Ovary (tissue), 7 donors: ENCODE measurements at regions not wholly inside any gene's neighbourhood (a gene's known extent, or its start where the extent isn't known, plus 50 kb on each side); places are given as distances from the start of the nearest gene placed in this dataset.

ENCODE experiments used
- DNase-seq, 5 donors: peaks; one replicate each; pipeline ENCODE4 v3.0.0-alpha.2; 2019 to 2020
- H3K27ac ChIP-seq, 2 donors: fragments of 200-600 bp; one replicate each; pipeline versions ENCODE4 v1.5.1 to v1.8.0; 2019 to 2022
- H3K27me3 ChIP-seq: fragments of 200-600 bp; one replicate; pipeline ENCODE4 v1.8.0; 2022
- H3K36me3 ChIP-seq: fragments of 200-600 bp; sonication (generic); one replicate; pipeline ENCODE4 v1.5.1; 2019
- H3K4me1 ChIP-seq: one replicate; pipeline ENCODE4 v1.8.1; 2013; ENCODE audit warnings: mild to moderate bottlenecking, moderate library complexity; ENCODE audit not compliant: insufficient read depth
- H3K4me3 ChIP-seq: fragments of 200-600 bp; sonication (generic); one replicate; pipeline ENCODE4 v1.5.1; 2017
- H3K9me3 ChIP-seq, 2 donors: fragments of 200-600 bp in 1 of 2; sonication (generic) in 1 of 2; one replicate each; pipeline versions ENCODE4 v1.5.1 to v1.8.1; 2013 to 2019; ENCODE audit warnings: mild to moderate bottlenecking in 1 of 2, moderate library complexity in 1 of 2
- EP300 ChIP-seq: sonication (generic); formaldehyde crosslinking; IDR thresholded peaks from one replicate; pipeline ENCODE4 v1.6.1; 2017; ENCODE audit warnings: antibody characterized with exemption
- POLR2A ChIP-seq: fragments of 450-650 bp; IDR thresholded peaks from one replicate; pipeline ENCODE4 v1.6.1; 2017; ENCODE audit warnings: antibody characterized with exemption, mild to moderate bottlenecking, moderate library complexity
- WGBS, 3 donors: extraction: QIAGEN DNeasy Blood & Tissue Kit in 1 of 3; methylation state at CpG; one replicate each; pipeline versions ENCODE4 v1.1.5 to v1.1.7; 2013 to 2017; 5-methylcytosine and 5-hydroxymethylcytosine counted together
- intact Hi-C, 4 donors: fragments of 100-400 bp; cut with DNase I; formaldehyde crosslinking; loops; one replicate each; pipeline versions ENCODE4 v1.11.0 to v1.15.1; 2022 to 2023
- TF ChIP-seq, protein P1 (sequence below), 3 donors: fragments of 450-650 bp in 2 of 3; fragments of 200-600 bp in 1 of 3; IDR thresholded peaks; one replicate each; pipeline versions ENCODE4 v1.5.1 to v1.8.0; 2016 to 2022; ENCODE audit warnings: antibody characterized with exemption in 3 of 3, mild to moderate bottlenecking in 1 of 3
- donor health status: DM: no; HTN: no; CAD: no; lungs with moderate emphysema.
- donor health status: DM: no; HTN: no; CAD: no.
- donor health status: Bipolar disorder and iron deficiency.
- donor health status: DM: no; HTN: no; CAD: no.
- donor health status: DM: yes; HTN: yes; CAD: no.

GRCh38 chr20:51939259-51939585 lies 136.9 kb upstream of the SALL4 start:
- H3K36me3 ChIP-seq: no peaks in the 10 kb centered on the region

GRCh38 chr20:51938559-51939258 lies 136.4 kb upstream of the SALL4 start:
- Histone ChIP-seq H3K9me3 (no peaks in the 10 kb centered on the region), H3K27me3 (no peaks in the 10 kb centered on the region), H3K4me1 (no peaks in the 10 kb centered on the region), H3K36me3 (no peaks in the 10 kb centered on the region), H3K4me3 (no peak overlapping the region), H3K27ac (no peak overlapping the region)
- intact Hi-C loops: no loop called here
- no peak for TF ChIP-seq POLR2A
- TF ChIP-seq, protein P1, sequence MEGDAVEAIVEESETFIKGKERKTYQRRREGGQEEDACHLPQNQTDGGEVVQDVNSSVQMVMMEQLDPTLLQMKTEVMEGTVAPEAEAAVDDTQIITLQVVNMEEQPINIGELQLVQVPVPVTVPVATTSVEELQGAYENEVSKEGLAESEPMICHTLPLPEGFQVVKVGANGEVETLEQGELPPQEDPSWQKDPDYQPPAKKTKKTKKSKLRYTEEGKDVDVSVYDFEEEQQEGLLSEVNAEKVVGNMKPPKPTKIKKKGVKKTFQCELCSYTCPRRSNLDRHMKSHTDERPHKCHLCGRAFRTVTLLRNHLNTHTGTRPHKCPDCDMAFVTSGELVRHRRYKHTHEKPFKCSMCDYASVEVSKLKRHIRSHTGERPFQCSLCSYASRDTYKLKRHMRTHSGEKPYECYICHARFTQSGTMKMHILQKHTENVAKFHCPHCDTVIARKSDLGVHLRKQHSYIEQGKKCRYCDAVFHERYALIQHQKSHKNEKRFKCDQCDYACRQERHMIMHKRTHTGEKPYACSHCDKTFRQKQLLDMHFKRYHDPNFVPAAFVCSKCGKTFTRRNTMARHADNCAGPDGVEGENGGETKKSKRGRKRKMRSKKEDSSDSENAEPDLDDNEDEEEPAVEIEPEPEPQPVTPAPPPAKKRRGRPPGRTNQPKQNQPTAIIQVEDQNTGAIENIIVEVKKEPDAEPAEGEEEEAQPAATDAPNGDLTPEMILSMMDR (IDR thresholded peaks at IDR 0.05): no peak
- no peak for TF ChIP-seq EP300
- no peak for DNase-seq
- WGBS, 3 donors: 53 to 69% (median 54%) methylated on average over 5 of the region's 5 CpGs

More at GRCh38 chr20:51939259-51939585, 136.9 kb upstream of the SALL4 start:
- no peaks in the 10 kb centered on the region for H3K27me3 ChIP-seq
- H3K27ac ChIP-seq: no peak overlapping the region
- H3K9me3 ChIP-seq: no peaks in the 10 kb centered on the region
- DNase-seq: no peak
- no peak for TF ChIP-seq POLR2A
- no peak for TF ChIP-seq EP300
- TF ChIP-seq, protein P1 (IDR thresholded peaks at IDR 0.05): no peak
- 92 to 97% (median 92%) methylated on average over 6 of the region's 6 CpGs for WGBS, 3 donors
- no peak overlapping the region for H3K4me3 ChIP-seq
- no peaks in the 10 kb centered on the region for H3K4me1 ChIP-seq
- intact Hi-C loops: no loop called here

- DNase-seq: no peak
- intact Hi-C loops: no loop called here
- Histone ChIP-seq H3K36me3 (no peaks in the 10 kb centered on the region), H3K9me3 (no peaks in the 10 kb centered on the region), H3K27ac (no peak overlapping the region), H3K4me1 (no peaks in the 10 kb centered on the region), H3K27me3 (no peaks in the 10 kb centered on the region), H3K4me3 (no peak overlapping the region)
- TF ChIP-seq, protein P1 (IDR thresholded peaks at IDR 0.05): no peak
- TF ChIP-seq POLR2A (no peak), EP300 (no peak)
- 91 to 95% (median 91%) methylated on average over 8 of the region's 8 CpGs for WGBS, 3 donors
Measured at GRCh38 chr20:51937779-51938178, 135.5 kb upstream of the SALL4 start.

DNA sequence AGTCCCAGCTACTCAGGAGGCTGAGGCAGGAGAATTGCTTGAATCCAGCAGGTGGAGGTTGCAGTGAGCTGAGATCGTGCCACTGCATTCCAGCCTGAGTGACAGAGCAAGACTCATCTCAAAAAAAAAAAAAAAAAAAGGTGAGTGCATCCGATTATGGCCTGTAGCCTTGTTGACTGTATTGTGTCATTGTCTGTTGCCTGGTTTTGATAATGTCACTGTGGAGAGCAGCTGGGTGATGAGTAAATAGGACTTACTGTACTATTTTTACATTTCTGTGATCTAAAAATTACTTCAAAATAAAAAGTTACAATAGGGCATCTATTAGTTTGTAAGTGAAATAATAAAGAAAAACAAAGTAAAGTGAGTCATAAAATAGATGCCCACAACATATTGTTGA lies 134.1 kb upstream of the SALL4 start:
- no peak for DNase-seq
- intact Hi-C loops: no loop called here
- no peak for TF ChIP-seq POLR2A
- TF ChIP-seq EP300: no peak
- TF ChIP-seq, protein P1 (IDR thresholded peaks at IDR 0.05): no peak
- 81 to 87% (median 82%) methylated on average over 2 of the region's 2 CpGs for WGBS, 3 donors
- H3K27me3 ChIP-seq: no peaks in the 10 kb centered on the region
- no peak overlapping the region for H3K27ac ChIP-seq
- H3K4me3 ChIP-seq: no peak overlapping the region
- no peaks in the 10 kb centered on the region for H3K36me3 ChIP-seq
- H3K9me3 ChIP-seq: no peaks in the 10 kb centered on the region
- H3K4me1 ChIP-seq: no peaks in the 10 kb centered on the region
